ENCODE measurements at regions not wholly inside any gene's neighbourhood (a gene's known extent, or its start where the extent isn't known, plus 50 kb on each side); places are given as distances from the start of the nearest gene placed in this dataset.

DNA sequence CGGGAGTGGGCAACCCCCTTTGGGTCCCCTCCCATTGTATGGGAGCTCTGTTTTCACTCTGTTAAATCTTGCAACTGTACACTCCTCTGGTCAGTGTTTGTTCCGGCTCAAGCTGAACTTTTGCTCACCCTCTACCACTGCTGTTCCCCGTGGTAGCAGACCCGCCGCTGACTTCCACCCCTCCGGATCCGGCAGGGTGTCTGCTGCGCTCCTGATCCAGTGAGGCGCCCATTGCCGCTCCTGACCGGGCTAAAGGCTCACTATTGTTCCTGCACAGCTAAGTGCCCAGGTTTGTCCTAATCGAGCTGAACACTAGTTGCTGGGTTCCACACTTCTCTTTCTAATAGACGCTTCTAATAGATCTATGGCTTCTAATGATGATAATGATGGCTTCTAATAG, 488.6 kb downstream of the MRPL39 start:
- Histone ChIP-seq H3K4me1 (ENCODE audit: insufficient read depth, low read length) (no peaks in the 10 kb centered on the region), H3K27ac (ENCODE audit: low read length) (no peak overlapping the region), H3K79me2 (ENCODE audit: insufficient read depth, low read length) (no peaks in the 10 kb centered on the region), H4K20me1 (ENCODE audit: insufficient read depth, low read length) (no peaks in the 10 kb centered on the region), H3K9ac (ENCODE audit: low read depth, low read length) (no peak overlapping the region), H3K4me2 (ENCODE audit: insufficient read depth, low read length) (no peak overlapping the region), H2AFZ (ENCODE audit: low read depth, low read length) (no peak overlapping the region), H3K27me3 (ENCODE audit: insufficient read depth, low read length, poor library complexity) (no peaks in the 10 kb centered on the region), H3K4me3 (ENCODE audit: low read depth in 1 of 2, low read length in 2 of 2) (no peak overlapping the region), H3K36me3 (ENCODE audit: insufficient read depth, low read length) (no peaks in the 10 kb centered on the region), H3K9me3 (ENCODE audit: insufficient read depth, low read length, severe bottlenecking) (no peaks in the 10 kb centered on the region)
- DNase-seq, result no peak
- no peak for ATAC-seq (ENCODE audit: insufficient read depth, low read depth)
- TF ChIP-seq CTCF (IDR thresholded peaks at IDR 0.05; ENCODE audit: borderline replicate concordance, extremely low read depth, low read length, poor library complexity, severe bottlenecking) (no peak), EZH2 (IDR thresholded peaks at IDR 0.05; ENCODE audit: borderline replicate concordance, low read depth, low read length, severe bottlenecking) (no peak)

- no peaks in the 10 kb centered on the region for H3K27me3 ChIP-seq (ENCODE audit: insufficient read depth, low read length, poor library complexity)
- H3K9ac ChIP-seq (ENCODE audit: low read depth, low read length), result no peak overlapping the region
- H3K27ac ChIP-seq (ENCODE audit: low read length), result no peak overlapping the region
- H3K36me3 ChIP-seq (ENCODE audit: insufficient read depth, low read length), result no peaks in the 10 kb centered on the region
- no peak overlapping the region for H2AFZ ChIP-seq (ENCODE audit: low read depth, low read length)
- no peak for DNase-seq
- H3K4me1 ChIP-seq (ENCODE audit: insufficient read depth, low read length), result no peaks in the 10 kb centered on the region
- H3K4me2 ChIP-seq (ENCODE audit: insufficient read depth, low read length), result no peak overlapping the region
- ATAC-seq (ENCODE audit: insufficient read depth, low read depth), result no peak
- no peaks in the 10 kb centered on the region for H4K20me1 ChIP-seq (ENCODE audit: insufficient read depth, low read length)
- H3K9me3 ChIP-seq (ENCODE audit: insufficient read depth, low read length, severe bottlenecking), result no peaks in the 10 kb centered on the region
- no peak overlapping the region for H3K4me3 ChIP-seq (ENCODE audit: low read depth in 1 of 2, low read length in 2 of 2)
- TF ChIP-seq CTCF (IDR thresholded peaks at IDR 0.05; ENCODE audit: borderline replicate concordance, extremely low read depth, low read length, poor library complexity, severe bottlenecking), result no peak
- no peak for TF ChIP-seq EZH2 (IDR thresholded peaks at IDR 0.05; ENCODE audit: borderline replicate concordance, low read depth, low read length, severe bottlenecking)
- no peaks in the 10 kb centered on the region for H3K79me2 ChIP-seq (ENCODE audit: insufficient read depth, low read length)
These were observed 492.3 kb downstream of the MRPL39 start for GRCh38 chr21:25115021-25115420.

DNA sequence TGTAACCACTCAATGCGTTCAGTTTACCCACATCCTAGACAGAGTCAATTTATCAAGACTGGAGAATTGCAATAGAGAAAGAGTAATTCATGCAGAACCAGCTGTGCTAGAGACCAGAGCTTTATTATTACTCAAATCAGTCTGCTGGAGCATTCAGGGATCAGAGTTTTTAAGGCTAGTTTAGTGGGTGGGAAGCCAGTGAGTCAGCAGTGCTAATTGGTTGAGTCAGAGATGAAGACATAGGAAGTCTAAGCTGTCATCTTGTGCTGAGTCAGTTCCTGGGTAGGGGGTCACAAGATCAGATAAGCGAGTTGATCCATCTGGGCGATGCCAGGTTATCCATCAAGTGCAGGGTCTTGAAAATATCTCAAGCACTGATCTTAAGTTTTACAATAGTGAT, 499.6 kb downstream of the MRPL39 start:
- Histone ChIP-seq H4K20me1 (ENCODE audit: insufficient read depth, low read length) (no peaks in the 10 kb centered on the region), H3K36me3 (ENCODE audit: insufficient read depth, low read length) (no peaks in the 10 kb centered on the region), H2AFZ (ENCODE audit: low read depth, low read length) (no peak overlapping the region)

More for the DNA sequence above, 499.6 kb downstream of the MRPL39 start:
- DNase-seq (no peak), ATAC-seq (ENCODE audit: insufficient read depth, low read depth) (no peak)
- no peak overlapping the region for H3K4me2 ChIP-seq (ENCODE audit: insufficient read depth, low read length)
- TF ChIP-seq EZH2 (IDR thresholded peaks at IDR 0.05; ENCODE audit: borderline replicate concordance, low read depth, low read length, severe bottlenecking), result no peak
- TF ChIP-seq CTCF (IDR thresholded peaks at IDR 0.05; ENCODE audit: borderline replicate concordance, extremely low read depth, low read length, poor library complexity, severe bottlenecking), result no peak
- H3K9ac ChIP-seq (ENCODE audit: low read depth, low read length), result no peak overlapping the region
- no peak overlapping the region for H3K27ac ChIP-seq (ENCODE audit: low read length)
- H3K4me1 ChIP-seq (ENCODE audit: insufficient read depth, low read length), result no peaks in the 10 kb centered on the region
- H3K27me3 ChIP-seq (ENCODE audit: insufficient read depth, low read length, poor library complexity), result no peaks in the 10 kb centered on the region
- H3K4me3 ChIP-seq (ENCODE audit: low read depth in 1 of 2, low read length in 2 of 2), result no peak overlapping the region
- no peaks in the 10 kb centered on the region for H3K79me2 ChIP-seq (ENCODE audit: insufficient read depth, low read length)
- H3K9me3 ChIP-seq (ENCODE audit: insufficient read depth, low read length, severe bottlenecking), result no peaks in the 10 kb centered on the region

All from DND-41 (cell line).